A673 (cell line): ENCODE measurements at regions not wholly inside any gene's neighbourhood (a gene's known extent, or its start where the extent isn't known, plus 50 kb on each side); places are given as distances from the start of the nearest gene placed in this dataset.

Experiments used
- EZH2 ChIP-seq: fragments of 200-600 bp; sonication (generic); IDR thresholded peaks from 2 replicates; pipeline ENCODE4 v1.6.1; 2017; ENCODE audit warnings: borderline replicate concordance, low read depth, mild to moderate bottlenecking, mixed read lengths, antibody characterized with exemption, low read length; ENCODE audit not compliant: poor library complexity, severe bottlenecking
- TF ChIP-seq, protein P1 (sequence below): fragments of 300-800, 200-600 bp; sonication (generic); conservative IDR thresholded peaks from 2 replicates; pipeline ENCODE4 v1.5.1; 2017; ENCODE audit warnings: low read depth, mild to moderate bottlenecking, antibody characterized with exemption, low read length, moderate library complexity, mixed read lengths

DNA sequence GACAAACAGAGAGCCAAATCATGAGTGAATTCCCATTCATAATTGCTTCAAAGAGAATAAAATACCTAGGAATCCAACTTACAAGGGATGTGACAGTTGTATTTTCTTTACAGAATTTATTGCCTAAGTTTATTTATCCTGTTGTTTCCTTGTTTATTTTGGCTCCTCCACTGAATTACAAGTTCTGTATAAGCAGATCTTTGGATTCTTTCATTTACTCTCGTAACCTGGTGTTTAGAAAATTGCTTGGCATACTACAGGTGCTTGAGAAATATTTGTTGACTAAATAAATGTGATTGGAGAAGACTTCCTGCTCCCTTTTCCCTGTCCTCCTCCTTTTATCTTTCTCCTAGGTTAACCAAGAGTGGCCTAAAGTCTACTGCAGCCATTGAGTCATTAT is 455.6 kb downstream of the TMEM38B start:
- TF ChIP-seq, protein P1, sequence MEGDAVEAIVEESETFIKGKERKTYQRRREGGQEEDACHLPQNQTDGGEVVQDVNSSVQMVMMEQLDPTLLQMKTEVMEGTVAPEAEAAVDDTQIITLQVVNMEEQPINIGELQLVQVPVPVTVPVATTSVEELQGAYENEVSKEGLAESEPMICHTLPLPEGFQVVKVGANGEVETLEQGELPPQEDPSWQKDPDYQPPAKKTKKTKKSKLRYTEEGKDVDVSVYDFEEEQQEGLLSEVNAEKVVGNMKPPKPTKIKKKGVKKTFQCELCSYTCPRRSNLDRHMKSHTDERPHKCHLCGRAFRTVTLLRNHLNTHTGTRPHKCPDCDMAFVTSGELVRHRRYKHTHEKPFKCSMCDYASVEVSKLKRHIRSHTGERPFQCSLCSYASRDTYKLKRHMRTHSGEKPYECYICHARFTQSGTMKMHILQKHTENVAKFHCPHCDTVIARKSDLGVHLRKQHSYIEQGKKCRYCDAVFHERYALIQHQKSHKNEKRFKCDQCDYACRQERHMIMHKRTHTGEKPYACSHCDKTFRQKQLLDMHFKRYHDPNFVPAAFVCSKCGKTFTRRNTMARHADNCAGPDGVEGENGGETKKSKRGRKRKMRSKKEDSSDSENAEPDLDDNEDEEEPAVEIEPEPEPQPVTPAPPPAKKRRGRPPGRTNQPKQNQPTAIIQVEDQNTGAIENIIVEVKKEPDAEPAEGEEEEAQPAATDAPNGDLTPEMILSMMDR, result no peak
- no peak for TF ChIP-seq EZH2
